ENCODE measurements at regions not wholly inside any gene's neighbourhood (a gene's known extent, or its start where the extent isn't known, plus 50 kb on each side); places are given as distances from the start of the nearest gene placed in this dataset.

GRCh38 chr4:137738375-137738990 lies 206.2 kb upstream of the PCDH18 start:
- no peak for DNase-seq (ENCODE audit: low spot score)

GRCh38 chr4:137735561-137736104 lies 203.3 kb upstream of the PCDH18 start:
- no peak for DNase-seq (ENCODE audit: low spot score)

DNA sequence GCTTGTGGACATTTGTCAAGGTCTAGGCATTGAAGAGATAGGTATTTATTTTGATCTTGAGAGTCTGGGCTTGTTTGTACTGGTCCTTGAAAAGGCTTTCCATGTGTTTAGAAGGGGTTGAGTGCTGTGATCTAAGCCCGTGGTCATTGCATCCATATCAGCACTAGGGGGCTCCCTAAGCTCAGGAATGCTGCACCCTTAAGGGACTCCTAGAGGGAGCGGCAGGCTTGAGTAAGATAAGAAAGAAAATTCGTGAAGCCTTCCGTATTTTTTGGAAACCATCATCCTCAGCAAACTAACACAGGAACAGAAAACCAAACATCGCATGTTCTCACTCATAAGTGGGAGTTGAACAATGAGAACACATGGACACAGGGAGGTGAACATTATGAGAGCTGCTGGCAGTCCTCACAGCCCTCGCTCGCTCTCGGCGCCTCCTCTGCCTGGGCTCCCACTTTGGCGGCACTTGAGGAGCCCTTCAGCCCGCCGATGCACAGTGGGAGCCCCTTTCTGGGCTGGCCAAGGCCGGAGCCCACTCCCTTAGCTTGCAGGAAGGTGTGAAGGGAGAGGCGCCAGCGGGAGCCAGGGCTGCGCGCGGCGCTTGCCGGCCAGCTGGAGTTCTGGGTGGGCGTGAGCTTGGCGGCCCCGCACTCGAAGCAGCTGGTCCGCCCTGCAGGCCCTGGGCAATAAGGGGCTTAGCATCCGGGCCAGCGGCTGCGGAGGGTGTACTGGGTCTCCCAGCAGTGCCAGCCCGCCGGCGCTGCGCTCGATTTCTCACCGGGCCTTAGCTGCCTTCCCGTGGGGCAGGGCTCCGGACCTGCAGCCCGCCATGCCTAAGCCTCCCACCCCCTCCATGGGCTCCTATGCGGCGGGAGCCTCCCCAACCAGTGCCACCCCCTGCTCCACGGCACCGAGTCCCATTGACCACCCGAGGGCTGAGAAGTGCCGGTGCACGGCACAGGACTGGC lies 201.2 kb upstream of the PCDH18 start:
- peak; percentile 59 for DNase-seq (ENCODE audit: low spot score)

GRCh38 chr4:137722910-137723309 lies 190.6 kb upstream of the PCDH18 start:
- DNase-seq (ENCODE audit: low spot score): no peak

- no peak for DNase-seq (ENCODE audit: low spot score)
These were observed 179.2 kb upstream of the PCDH18 start for GRCh38 chr4:137711502-137711901.

GRCh38 chr4:137707626-137708025 lies 175.3 kb upstream of the PCDH18 start:
- no peak for DNase-seq (ENCODE audit: low spot score)

- DNase-seq (ENCODE audit: low spot score): no peak
These were observed 174.9 kb upstream of the PCDH18 start for GRCh38 chr4:137707102-137707620.

GRCh38 chr4:137705171-137705783 lies 173.0 kb upstream of the PCDH18 start:
- DNase-seq (ENCODE audit: low spot score): no peak

- DNase-seq (ENCODE audit: low spot score): no peak
These were observed 170.9 kb upstream of the PCDH18 start for GRCh38 chr4:137703195-137703594.

DNA sequence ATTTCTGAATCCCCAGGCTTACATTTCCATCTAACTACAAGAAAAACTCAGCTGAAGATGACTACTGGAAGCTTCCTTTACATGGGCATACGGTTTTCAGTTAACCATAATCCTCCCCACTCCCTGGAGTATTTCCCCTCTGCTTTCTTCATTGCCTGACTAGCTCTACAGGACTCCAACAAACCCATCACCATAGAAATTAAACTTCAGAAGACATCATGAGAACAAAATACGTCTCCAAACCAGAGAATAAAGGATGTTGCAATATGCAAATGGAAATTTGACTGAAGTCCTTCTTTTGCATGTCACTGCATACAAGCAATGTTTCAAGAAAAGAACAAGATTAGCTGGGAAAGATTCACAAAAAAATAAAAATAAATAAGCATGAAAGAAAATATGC lies 170.2 kb upstream of the PCDH18 start:
- no peak for DNase-seq (ENCODE audit: low spot score)

DNA sequence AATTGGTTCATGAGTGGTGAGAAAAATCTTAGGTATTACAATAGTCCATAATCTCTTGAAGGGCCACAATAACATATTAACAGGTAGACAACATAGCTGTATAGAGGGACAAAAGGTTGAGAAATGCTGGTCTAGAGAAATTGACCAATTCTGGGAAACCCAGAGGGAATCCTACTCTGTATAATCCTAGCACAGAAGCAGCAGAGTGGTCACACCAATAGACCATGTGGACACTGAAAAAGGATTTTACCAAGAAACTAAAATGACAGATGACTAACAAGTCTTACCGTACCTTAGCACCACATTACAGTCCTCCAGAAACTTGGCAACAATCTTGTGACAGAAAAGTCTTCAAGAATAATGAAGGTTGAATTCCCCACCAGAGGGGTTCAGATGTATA lies 169.1 kb upstream of the PCDH18 start:
- no peak for DNase-seq (ENCODE audit: low spot score)

GRCh38 chr4:137700751-137701150 lies 168.5 kb upstream of the PCDH18 start:
- no peak for DNase-seq (ENCODE audit: low spot score)

DNA sequence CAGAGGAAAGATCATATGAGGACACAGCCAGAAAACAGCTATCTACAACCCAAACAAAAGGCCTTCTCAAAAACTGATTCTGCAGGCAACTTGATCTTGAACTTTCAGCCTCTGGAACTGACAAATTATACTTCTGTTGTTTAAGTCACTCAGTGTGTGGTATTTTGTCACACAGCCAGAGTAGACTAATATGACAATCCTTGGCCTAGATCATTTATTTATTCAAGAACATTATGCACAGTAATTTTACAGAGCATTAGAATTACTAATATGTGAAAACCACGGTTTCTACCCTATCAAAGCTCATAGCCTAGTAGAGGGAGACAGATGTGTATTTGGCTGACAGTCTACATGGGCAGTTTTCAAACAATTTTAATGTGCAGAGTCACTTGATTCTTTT lies 167.8 kb upstream of the PCDH18 start:
- no peak for DNase-seq (ENCODE audit: low spot score)

DNA sequence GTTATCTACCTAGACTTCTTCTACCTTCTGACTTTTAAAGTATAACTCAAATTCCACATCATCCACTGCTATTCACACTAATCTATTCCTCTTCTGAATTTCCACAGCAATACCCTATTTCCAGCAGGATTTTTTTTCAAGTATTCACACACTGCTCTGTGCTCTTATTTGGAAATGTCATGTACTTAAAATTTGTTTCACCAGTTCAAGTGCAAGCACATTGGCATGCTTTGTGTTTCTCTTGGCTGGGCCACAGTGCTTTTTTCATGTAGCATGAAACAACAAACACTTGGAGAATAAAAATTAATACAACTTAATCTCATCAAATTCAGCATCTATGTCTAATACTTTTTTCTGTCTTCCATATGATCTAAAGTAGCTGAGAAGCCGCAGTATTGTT lies 161.8 kb upstream of the PCDH18 start:
- no peak for DNase-seq (ENCODE audit: low spot score)

DNA sequence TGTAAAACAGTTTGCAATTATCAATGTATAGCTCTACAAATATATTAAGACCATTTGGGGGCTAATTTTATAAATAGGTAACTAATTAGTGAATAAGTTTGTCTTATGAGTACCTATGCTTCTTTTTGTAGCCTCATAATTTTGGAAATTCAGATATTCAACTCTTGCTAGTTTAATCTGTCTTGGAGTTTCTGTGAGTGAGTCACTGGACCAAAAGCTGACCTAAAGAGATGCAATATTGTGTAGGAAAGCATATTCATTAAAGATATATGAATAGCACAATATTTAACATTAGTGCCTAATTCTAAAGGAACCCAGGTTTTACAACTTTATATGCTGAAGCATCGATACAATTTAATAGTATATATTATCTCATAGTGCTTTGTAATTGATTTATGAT lies 161.3 kb upstream of the PCDH18 start:
- no peak for DNase-seq (ENCODE audit: low spot score)

DNA sequence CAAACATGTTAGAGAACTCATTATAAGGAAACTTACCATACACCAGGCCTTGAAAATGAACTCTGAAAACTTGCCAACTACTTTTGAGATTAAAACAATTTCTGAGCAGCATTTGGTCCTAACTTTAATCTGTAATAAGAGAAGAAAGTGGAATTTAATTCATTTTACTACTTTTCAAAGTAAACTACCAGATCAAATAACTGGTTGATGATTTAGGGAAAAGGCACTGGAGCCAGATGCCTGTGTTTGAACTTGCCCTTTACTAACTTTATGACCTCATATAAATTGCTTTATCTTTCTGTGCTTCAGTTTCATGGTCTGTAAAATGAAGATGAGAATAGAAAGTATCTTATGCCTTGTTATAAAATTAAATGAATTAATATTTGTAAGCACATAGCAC lies 159.9 kb upstream of the PCDH18 start:
- no peak for DNase-seq (ENCODE audit: low spot score)

- no peak for DNase-seq (ENCODE audit: low spot score)
These were observed 156.4 kb upstream of the PCDH18 start for GRCh38 chr4:137688651-137689050.

DNA sequence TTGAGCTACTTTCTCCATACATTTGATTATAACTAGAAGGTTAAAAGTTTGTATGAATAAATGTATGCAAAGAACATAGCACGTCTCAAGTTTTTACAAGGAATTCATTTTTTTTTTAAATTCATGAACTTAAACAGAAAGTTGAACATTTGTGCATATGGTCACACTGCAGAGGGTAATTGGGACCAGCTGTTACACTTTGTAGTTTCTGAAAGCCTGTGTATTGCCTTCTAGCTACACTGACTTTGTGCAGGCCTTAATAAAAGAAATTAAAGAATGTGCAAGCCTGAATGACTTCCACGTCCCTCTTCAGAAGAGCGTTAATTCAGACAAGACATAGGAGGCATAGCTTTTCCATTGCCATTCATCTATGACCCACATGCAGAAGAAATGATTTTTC lies 153.1 kb upstream of the PCDH18 start:
- DNase-seq (ENCODE audit: low spot score): no peak

DNA sequence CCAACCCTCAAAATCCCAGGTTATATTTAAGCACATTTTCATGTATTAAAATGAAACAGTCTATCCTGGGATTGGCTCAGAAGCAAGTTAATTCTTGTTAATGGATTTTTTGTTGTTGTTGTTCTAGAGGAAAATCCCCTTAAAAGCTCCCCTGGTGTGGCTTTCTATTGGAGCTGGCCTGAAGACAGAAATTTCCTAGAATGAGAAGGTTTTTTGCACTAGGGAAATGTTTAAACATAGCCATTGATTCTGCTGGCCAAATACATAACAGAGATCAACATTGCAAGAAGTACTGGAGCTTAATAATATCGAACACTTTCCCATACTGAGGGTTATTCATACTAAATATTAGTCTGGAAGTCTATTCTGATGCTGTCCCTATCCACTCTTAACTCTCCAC lies 148.8 kb upstream of the PCDH18 start:
- DNase-seq (ENCODE audit: low spot score): no peak

GRCh38 chr4:137678796-137679195 lies 146.5 kb upstream of the PCDH18 start:
- no peak for DNase-seq (ENCODE audit: low spot score)

- DNase-seq (ENCODE audit: low spot score): no peak
These were observed 145.6 kb upstream of the PCDH18 start for GRCh38 chr4:137677863-137678262.

DNA sequence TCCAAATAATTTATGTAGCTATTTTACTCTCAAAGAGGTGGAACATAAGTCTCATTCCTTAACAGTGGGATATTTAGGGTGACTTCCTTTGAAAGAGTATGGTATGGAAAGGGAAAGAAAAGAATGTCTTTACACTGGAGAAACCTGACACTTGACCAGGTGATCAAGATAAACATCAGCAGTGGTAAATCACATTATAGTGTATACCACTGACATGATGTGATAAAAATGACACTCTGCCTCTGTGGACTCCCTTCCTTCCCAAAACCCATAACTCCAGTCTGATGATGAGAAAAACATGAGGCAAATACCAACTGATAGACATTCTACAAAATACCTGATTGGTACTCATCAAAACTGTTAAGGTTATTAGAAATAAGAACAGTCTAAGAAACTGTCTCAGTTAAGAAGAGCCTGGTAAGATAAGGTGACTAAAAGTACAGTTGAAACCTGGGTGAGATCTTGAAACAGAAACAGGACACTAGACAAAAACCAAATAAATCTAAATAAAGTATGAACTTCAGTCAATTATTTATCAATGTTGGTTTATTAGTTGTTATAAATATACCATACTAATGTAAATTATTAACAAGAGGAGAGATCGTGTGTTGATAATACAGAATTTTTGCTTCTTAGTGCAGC lies 144.2 kb upstream of the PCDH18 start:
- DNase-seq (ENCODE audit: low spot score): no peak
